ENCODE measurements at regions not wholly inside any gene's neighbourhood (a gene's known extent, or its start where the extent isn't known, plus 50 kb on each side); places are given as distances from the start of the nearest gene placed in this dataset.

DNA sequence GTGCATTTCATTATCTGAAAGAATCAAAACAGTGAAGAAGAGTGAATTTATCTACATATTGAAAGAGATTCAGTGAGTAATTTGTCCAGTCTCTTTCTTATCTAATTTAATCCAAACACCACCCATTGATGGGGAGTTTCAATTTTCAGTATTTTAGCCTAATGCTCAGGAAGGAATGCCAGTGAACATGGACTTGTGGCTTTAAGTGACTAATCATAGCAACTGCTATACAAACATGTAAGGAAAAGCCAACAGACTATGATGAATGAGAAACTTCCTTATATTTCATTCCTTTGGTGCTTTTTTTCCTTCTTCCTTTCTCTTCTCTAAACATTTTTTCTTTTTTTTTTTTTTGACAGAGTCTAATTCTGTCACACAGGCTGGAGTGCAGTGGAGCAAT, 885.8 kb downstream of the KCNJ2 start:
- no peak for TF ChIP-seq NANOG (IDR thresholded peaks at IDR 0.05; ENCODE audit: insufficient read depth, low read depth, low read length, poor library complexity, severe bottlenecking)
- no peak for TF ChIP-seq PHF8 (conservative IDR thresholded peaks at IDR 0.05; ENCODE audit: low read depth, low read length)
- no peak for TF ChIP-seq SIX5 (IDR thresholded peaks at IDR 0.05; ENCODE audit: low read depth, low read length)
- no peak for TF ChIP-seq JUN (IDR thresholded peaks at IDR 0.05; ENCODE audit: low read depth, low read length)
- TF ChIP-seq RAD21 (IDR thresholded peaks at IDR 0.05 in 1 of 2, conservative IDR thresholded peaks at IDR 0.05 in 1 of 2; ENCODE audit: low read depth in 2 of 2, low read length in 2 of 2) = no peak
- ChIA-PET CTCF (ENCODE audit: partially characterized antibody) (no interaction called here), POLR2A (ENCODE audit: partially characterized antibody) (no interaction called here)

More for the DNA sequence above, 885.8 kb downstream of the KCNJ2 start:
- Histone ChIP-seq H2AFZ (ENCODE audit: low read length) (no peak overlapping the region), H3K79me2 (ENCODE audit: control insufficient read depth in 1 of 2, insufficient read depth in 2 of 2, low read length in 2 of 2) (no peaks in the 10 kb centered on the region), H2BK120ac (replicated peaks; ENCODE audit: low read depth, low read length) (no peak overlapping the region), H4K20me1 (replicated peaks in 1 of 2; ENCODE audit: control insufficient read depth in 1 of 2, insufficient read depth in 2 of 2, low read length in 2 of 2) (no peaks in the 10 kb centered on the region), H2BK5ac (ENCODE audit: low read depth, low read length) (no peak overlapping the region), H3K9me3 (ENCODE audit: insufficient read depth in 2 of 2, low read depth in 1 of 2, low read length in 1 of 2) (no peaks in the 10 kb centered on the region), H4K8ac (ENCODE audit: extremely low read depth, insufficient read depth, low read length) (no peak overlapping the region), H2BK12ac (ENCODE audit: low read depth, low read length) (no peak overlapping the region), H3K79me1 (ENCODE audit: low read depth, low read length) (no peaks in the 10 kb centered on the region), H4K5ac (ENCODE audit: insufficient read length, low read depth, low read length) (no peak overlapping the region), H4K91ac (replicated peaks; ENCODE audit: insufficient read length, low read length) (no peak overlapping the region), H3K23me2 (ENCODE audit: low read depth, low read length) (no peaks in the 10 kb centered on the region), H3K27me3 (replicated peaks in 1 of 4; ENCODE audit: control insufficient read depth in 3 of 4, extremely low read depth in 1 of 4, insufficient read depth in 3 of 4, low read length in 3 of 4) (no peaks in the 10 kb centered on the region), H3K4ac (replicated peaks; ENCODE audit: insufficient read length, low read depth, low read length) (no peak overlapping the region), H3K9ac (replicated peaks in 1 of 4; ENCODE audit: extremely low read depth in 1 of 4, low read depth in 3 of 4, low read length in 3 of 4) (no peak overlapping the region), H3K36me3 (ENCODE audit: control insufficient read depth in 2 of 4, insufficient read depth in 4 of 4, low read length in 3 of 4) (no peaks in the 10 kb centered on the region), H3K4me3 (ENCODE audit: extremely low read depth in 1 of 4, insufficient read depth in 2 of 4, low read depth in 3 of 4, low read length in 4 of 4) (no peak overlapping the region), H3K23ac (ENCODE audit: insufficient read length) (no peak overlapping the region), H3K4me2 (ENCODE audit: insufficient read depth in 1 of 2, low read depth in 2 of 2, low read length in 2 of 2) (no peak overlapping the region), H3K4me1 (replicated peaks in 1 of 4; ENCODE audit: control insufficient read depth in 3 of 4, insufficient read depth in 4 of 4, low read length in 3 of 4) (no peaks in the 10 kb centered on the region), H2AK5ac (ENCODE audit: low read depth, low read length) (no peak overlapping the region), H2BK20ac (ENCODE audit: low read length) (no peak overlapping the region), H2BK15ac (ENCODE audit: low read length) (no peak overlapping the region), H3K56ac (replicated peaks; ENCODE audit: insufficient read length, low read depth, low read length) (no peak overlapping the region), H3K18ac (ENCODE audit: extremely low read depth, low read length) (no peak overlapping the region), H3K14ac (ENCODE audit: insufficient read length) (no peak overlapping the region), H3K27ac (ENCODE audit: low read depth, low read length) (no peak overlapping the region)
- DNase-seq (ENCODE audit: low read depth in 1 of 2, low spot score in 2 of 2) = no peak
- no peak for FAIRE-seq
